ENCODE measurements at regions not wholly inside any gene's neighbourhood (a gene's known extent, or its start where the extent isn't known, plus 50 kb on each side); places are given as distances from the start of the nearest gene placed in this dataset.

- Histone ChIP-seq H3K27me3 (replicated peaks; ENCODE audit: insufficient read depth, low read depth, low read length, poor library complexity) (no peaks in the 10 kb centered on the region), H3K9me3 (ENCODE audit: low read depth, low read length, poor library complexity, severe bottlenecking) (no peaks in the 10 kb centered on the region), H3K27ac (ENCODE audit: low read depth, low read length, poor library complexity, severe bottlenecking) (no peak overlapping the region), H3K4me3 (ENCODE audit: low read depth, low read length, poor library complexity, severe bottlenecking) (no peak overlapping the region), H3K36me3 (ENCODE audit: insufficient read depth, low read length, poor library complexity, severe bottlenecking) (no peaks in the 10 kb centered on the region), H3K4me1 (ENCODE audit: insufficient read depth, low read length, poor library complexity, severe bottlenecking) (no peaks in the 10 kb centered on the region)
- ChIA-PET CTCF (no interaction called here), POLR2A (ENCODE audit: low non-redundant PET) (no interaction called here)
- BruUV-seq (replicated peaks) = no TSS peak
- TF ChIP-seq CTCF (conservative IDR thresholded peaks at IDR 0.05; ENCODE audit: low read depth, low read length) (no peak), EZH2 (IDR thresholded peaks at IDR 0.05; ENCODE audit: borderline replicate concordance, low read depth, low read length, poor library complexity, severe bottlenecking) (no peak)
- intact Hi-C loops (cut with micrococcal nuclease; ENCODE audit: unreplicated experiment) = no loop called here
- peak; percentile 9 for DNase-seq (ENCODE audit: low spot score)
Observed at GRCh38 chr5:111859533-111860270, 102.7 kb upstream of the NREP start.

- Histone ChIP-seq H3K27ac (ENCODE audit: low read depth, low read length, poor library complexity, severe bottlenecking) (no peak overlapping the region), H3K36me3 (ENCODE audit: insufficient read depth, low read length, poor library complexity, severe bottlenecking) (no peaks in the 10 kb centered on the region), H3K27me3 (replicated peaks; ENCODE audit: insufficient read depth, low read depth, low read length, poor library complexity) (no peaks in the 10 kb centered on the region), H3K9me3 (ENCODE audit: low read depth, low read length, poor library complexity, severe bottlenecking) (no peaks in the 10 kb centered on the region), H3K4me1 (ENCODE audit: insufficient read depth, low read length, poor library complexity, severe bottlenecking) (no peaks in the 10 kb centered on the region), H3K4me3 (ENCODE audit: low read depth, low read length, poor library complexity, severe bottlenecking) (no peak overlapping the region)
- ChIA-PET CTCF (no interaction called here), POLR2A (ENCODE audit: low non-redundant PET) (no interaction called here)
- no TSS peak for BruUV-seq (replicated peaks)
- TF ChIP-seq EZH2 (IDR thresholded peaks at IDR 0.05; ENCODE audit: borderline replicate concordance, low read depth, low read length, poor library complexity, severe bottlenecking) = no peak
- no peak for TF ChIP-seq CTCF (conservative IDR thresholded peaks at IDR 0.05; ENCODE audit: low read depth, low read length)
- intact Hi-C loops (cut with micrococcal nuclease; ENCODE audit: unreplicated experiment) = no loop called here
- no peak for DNase-seq (ENCODE audit: low spot score)
Observed at GRCh38 chr5:111859031-111859430, 102.0 kb upstream of the NREP start.

- H3K4me1 ChIP-seq (ENCODE audit: insufficient read depth, low read length, poor library complexity, severe bottlenecking) = no peaks in the 10 kb centered on the region
- no peak overlapping the region for H3K4me3 ChIP-seq (ENCODE audit: low read depth, low read length, poor library complexity, severe bottlenecking)
- ChIA-PET CTCF (interaction anchor here (0.5 kb wide), 1 partner anchor 326 kb away, joined by 6 read pairs; no protein-coding TSS in a partner anchor), POLR2A (ENCODE audit: low non-redundant PET) (no interaction called here)
- DNase-seq (ENCODE audit: low spot score) = no peak
- no peak overlapping the region for H3K27ac ChIP-seq (ENCODE audit: low read depth, low read length, poor library complexity, severe bottlenecking)
- no peaks in the 10 kb centered on the region for H3K36me3 ChIP-seq (ENCODE audit: insufficient read depth, low read length, poor library complexity, severe bottlenecking)
- TF ChIP-seq CTCF (conservative IDR thresholded peaks at IDR 0.05; ENCODE audit: low read depth, low read length) = no peak
- no peak for TF ChIP-seq EZH2 (IDR thresholded peaks at IDR 0.05; ENCODE audit: borderline replicate concordance, low read depth, low read length, poor library complexity, severe bottlenecking)
- no peaks in the 10 kb centered on the region for H3K27me3 ChIP-seq (replicated peaks; ENCODE audit: insufficient read depth, low read depth, low read length, poor library complexity)
- intact Hi-C loops (cut with micrococcal nuclease; ENCODE audit: unreplicated experiment) = no loop called here
- H3K9me3 ChIP-seq (ENCODE audit: low read depth, low read length, poor library complexity, severe bottlenecking) = no peaks in the 10 kb centered on the region
- BruUV-seq (replicated peaks) = no TSS peak
Observed at GRCh38 chr5:111857623-111858022, 100.6 kb upstream of the NREP start.

Measured in A673 (cell line).